ENCODE measurements at regions not wholly inside any gene's neighbourhood (a gene's known extent, or its start where the extent isn't known, plus 50 kb on each side); places are given as distances from the start of the nearest gene placed in this dataset.
"Not testable (repeated sequence)": the region's sequence is repeated elsewhere in the genome, so short reads cannot be mapped to it uniquely, and the experiment has no call there.

DNA sequence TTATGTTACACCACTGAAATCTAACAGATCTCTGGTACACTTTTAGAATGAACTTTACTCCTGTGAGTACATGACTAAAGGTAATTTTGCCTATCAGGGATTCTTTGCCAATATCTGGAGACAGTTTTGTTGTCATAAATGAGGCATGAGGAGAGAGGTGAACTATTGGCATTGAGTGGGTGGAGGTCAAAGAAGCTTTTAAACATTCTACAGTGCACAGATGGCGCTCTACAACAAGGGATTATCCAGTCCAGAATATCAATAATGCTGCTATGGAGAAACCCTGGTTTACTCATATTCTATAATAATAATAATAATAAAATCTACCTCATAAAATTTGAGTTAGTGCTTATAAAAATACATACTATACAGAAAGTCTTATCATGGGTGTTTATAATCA is 702.3 kb downstream of the SI start:
- no peak for DNase-seq (ENCODE audit: low read depth in 2 of 2)

- no peak for DNase-seq (ENCODE audit: low read depth in 2 of 2)
Observed at GRCh38 chr3:164375538-164375937, 702.8 kb downstream of the SI start.

GRCh38 chr3:164371681-164372080 is 706.6 kb downstream of the SI start:
- no peak for DNase-seq (ENCODE audit: low read depth in 2 of 2)

DNA sequence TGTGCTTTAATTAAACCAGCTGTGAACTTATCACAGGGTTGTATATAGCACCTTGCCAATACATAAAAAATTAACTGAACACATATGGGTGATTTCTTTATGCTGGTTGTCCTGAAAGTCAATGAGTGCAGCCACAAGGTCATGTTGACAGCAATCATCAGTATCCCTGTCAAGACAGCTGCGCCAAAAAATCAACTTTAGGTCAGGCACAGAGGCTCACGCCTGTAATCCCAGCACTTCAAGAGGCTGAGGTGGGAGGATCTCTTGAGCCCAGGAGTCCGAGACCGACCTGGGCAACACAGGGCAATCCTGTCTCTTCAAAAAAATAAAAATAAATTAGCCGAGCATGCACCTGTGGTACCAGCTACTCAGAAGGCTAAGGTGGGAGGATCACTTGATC is 707.3 kb downstream of the SI start:
- DNase-seq (ENCODE audit: low read depth in 2 of 2) = no peak

- no peak for DNase-seq (ENCODE audit: low read depth in 2 of 2)
Observed at GRCh38 chr3:164365242-164365641, 713.1 kb downstream of the SI start.

- no peak for DNase-seq (ENCODE audit: low read depth in 2 of 2)
Observed at GRCh38 chr3:164364111-164364510, 714.2 kb downstream of the SI start.

DNA sequence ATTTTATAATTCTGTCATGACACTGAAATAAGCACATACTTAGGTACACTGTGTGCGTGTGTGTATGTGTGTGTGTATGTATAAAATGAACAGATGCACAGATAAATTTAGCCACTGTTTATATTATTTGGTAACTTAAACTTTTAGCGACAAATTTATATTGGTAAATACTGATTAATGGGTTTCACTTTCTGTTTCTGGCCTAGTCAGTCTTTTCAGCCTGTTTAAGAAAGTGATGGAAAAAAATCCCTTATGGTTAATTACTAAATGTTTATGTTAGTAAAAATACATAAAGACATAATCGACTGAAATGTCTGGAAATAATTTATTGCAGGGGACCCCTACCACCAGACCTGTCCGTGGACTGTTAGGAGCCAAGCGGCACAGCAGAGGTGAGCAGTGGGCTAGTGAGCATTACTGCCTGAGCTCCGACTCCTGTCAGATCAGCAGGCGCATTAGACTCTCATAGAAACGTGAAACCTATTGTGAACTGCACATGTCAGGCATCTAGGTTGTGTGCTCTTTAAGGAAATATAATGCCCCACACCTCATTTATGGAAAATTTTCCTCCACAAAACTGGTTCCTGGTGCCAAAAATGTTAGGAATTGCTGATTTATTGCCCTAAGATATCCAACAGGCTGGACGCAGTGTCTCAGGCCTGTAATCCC is 717.4 kb downstream of the SI start:
- DNase-seq (ENCODE audit: low read depth in 2 of 2) = no peak

GRCh38 chr3:164360078-164360578 is 718.2 kb downstream of the SI start:
- no peak for DNase-seq (ENCODE audit: low read depth in 2 of 2)

DNA sequence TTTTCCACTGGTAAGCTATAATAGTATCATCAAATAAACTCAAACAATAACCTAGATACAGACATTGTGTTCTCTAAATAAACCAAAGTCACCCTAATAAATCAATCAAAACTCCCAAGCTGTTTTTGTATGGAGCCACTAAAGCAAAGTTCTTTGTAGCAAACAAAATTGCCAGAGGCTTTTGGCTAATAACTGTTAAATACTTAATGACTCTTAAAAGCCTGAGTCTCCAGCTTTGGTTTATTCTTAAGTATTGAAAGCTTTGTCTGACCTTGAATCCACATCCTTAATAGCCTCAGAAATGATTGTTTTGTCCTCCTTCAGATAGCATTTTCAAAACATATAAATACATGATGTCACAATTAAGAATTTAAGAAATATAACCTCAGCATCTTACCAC is 725.3 kb downstream of the SI start:
- no peak for DNase-seq (ENCODE audit: low read depth in 2 of 2)

DNA sequence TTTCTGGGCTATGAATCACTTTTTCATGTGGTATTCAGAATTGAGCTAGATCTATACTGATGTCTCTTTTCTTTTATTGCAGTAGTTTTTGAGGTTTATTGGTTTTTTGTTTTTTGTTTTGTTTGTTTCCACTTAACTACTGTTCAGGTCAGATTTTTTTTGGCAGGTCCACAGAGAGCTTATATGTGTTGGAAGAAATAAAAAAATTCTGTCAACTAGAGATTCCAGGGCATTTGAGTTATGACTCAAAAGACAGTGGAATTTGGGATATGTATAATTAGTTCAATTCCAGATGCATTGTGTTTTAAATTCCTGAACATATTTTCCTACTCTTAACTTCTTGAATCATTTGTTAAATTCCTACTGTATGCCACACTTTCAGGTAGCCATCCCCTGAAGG is 727.2 kb downstream of the SI start:
- DNase-seq (ENCODE audit: low read depth in 2 of 2) = no peak

DNA sequence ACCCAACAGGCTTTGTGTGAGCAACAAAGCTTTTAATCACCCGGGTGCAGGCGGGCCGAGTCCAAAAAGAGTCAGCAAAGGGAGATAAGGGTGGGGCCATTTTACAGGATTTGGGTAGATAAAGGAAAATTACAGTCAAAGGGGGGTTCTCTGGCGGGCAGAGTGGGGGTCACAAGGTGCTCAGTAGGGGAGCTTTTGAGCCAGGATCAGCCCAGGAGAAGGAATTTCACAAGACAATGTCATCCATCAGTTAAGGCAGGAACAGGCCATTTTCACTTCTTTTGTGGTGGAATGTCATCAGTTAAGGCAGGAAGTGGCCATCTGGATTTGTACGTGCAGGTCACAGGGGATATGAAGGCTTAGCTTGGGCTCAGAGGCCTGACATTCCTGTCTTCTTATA is 736.1 kb downstream of the SI start:
- not testable (repeated sequence) for DNase-seq (ENCODE audit: low read depth in 2 of 2)

- no peak for DNase-seq (ENCODE audit: low read depth in 2 of 2)
Observed at GRCh38 chr3:164341086-164341485, 737.2 kb downstream of the SI start.

- DNase-seq (ENCODE audit: low read depth in 2 of 2) = no peak
Observed at GRCh38 chr3:164340273-164340672, 738.0 kb downstream of the SI start.

DNA sequence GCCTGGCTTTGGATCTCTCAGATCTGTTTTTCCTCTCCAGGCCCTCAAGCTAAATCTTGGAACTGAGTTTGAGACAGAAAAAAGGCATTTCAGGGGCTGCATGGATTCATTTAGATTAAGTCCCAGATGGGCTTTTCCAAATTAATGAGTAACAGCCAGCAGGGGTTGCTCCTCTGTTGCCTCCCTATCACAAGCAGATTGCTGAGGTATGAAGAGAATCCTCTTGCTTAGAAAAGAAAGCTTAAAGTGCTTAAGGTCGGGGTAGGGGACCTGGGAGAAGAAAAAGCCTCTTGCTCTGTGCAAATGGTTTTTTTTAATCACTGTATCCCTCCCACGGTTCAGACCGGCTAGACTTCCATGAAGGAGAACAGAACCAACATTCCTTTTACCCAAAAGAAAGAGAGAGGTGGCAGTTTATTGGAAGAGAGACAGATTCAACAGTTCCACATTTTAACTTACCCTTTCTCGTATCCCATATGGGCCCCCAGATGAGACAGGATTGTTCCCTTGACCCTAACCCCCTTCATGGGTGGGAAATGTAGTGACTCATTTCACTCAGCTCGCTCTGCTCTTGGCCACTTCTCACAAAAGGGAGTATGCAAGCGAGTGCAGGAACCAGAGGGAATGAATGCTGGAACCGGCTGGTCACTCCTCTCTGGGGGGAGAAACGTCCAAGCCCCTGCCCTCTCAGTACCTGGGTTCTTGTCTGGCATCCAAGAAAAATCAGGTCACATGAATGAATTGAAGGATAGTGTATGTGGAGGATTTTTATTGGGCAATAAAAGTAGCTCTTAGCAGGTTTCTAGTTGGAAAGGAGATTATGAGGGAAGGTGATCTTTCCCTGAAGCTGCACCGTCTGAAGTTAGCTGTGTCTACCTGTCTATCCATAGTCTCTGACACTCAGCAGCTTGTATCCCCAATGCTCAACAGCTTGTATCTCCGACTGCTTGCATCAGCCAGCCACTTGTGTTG is 745.2 kb downstream of the SI start:
- DNase-seq (ENCODE audit: low read depth in 2 of 2) = no peak

GRCh38 chr3:164326714-164327113 is 751.6 kb downstream of the SI start:
- no peak for DNase-seq (ENCODE audit: low read depth in 2 of 2)

- no peak for DNase-seq (ENCODE audit: low read depth in 2 of 2)
Observed at GRCh38 chr3:164320962-164321361, 757.3 kb downstream of the SI start.

GRCh38 chr3:164306042-164306441 is 772.3 kb downstream of the SI start:
- no peak for DNase-seq (ENCODE audit: low read depth in 2 of 2)

DNA sequence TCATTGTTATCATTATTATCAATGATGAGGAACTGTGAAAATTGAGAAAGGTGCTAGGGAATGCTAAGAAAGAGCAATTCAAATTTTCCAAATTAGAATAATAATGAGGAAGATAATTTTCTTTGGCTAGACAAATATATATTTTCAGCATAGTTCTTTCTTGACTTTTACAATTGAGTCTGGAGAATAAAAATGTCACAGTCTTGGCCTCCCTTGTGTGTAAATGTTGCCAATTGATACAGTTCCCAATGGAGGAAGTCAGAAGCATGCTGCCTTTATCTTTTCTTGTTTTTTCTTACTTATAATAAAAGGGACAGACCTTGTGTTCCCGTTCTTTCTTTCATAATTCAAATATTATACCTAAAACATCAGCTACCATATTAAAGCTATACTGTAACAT is 774.4 kb downstream of the SI start:
- DNase-seq (ENCODE audit: low read depth in 2 of 2) = no peak

- no peak for DNase-seq (ENCODE audit: low read depth in 2 of 2)
Observed at GRCh38 chr3:164302622-164303021, 775.7 kb downstream of the SI start.

DNA sequence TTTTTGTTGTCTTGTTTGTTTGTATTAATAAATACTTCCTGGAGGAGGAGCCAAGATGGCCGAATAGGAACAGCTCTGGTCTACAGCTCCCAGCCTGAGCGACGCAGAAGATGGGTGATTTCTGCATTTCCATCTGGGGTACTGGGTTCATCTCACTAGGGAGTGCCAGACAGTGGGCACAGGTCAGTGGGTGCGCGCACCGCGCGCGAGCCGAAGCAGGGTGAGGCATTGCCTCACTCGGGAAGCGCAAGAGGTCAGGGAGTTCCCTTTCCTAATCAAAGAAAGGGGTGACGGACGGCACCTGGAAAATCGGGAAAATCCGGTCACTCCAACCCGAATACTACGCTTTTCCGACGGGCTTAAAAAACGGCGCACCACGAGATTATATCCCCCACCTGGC is 786.8 kb downstream of the SI start:
- DNase-seq (ENCODE audit: low read depth in 2 of 2) = not testable (repeated sequence)

GRCh38 chr3:164278550-164278949 is 799.7 kb downstream of the SI start:
- DNase-seq (ENCODE audit: low read depth in 2 of 2) = no peak

GRCh38 chr3:164267053-164267452 is 811.2 kb downstream of the SI start:
- no peak for DNase-seq (ENCODE audit: low read depth in 2 of 2)

- no peak for DNase-seq (ENCODE audit: low read depth in 2 of 2)
Observed at GRCh38 chr3:164250923-164251322, 827.4 kb downstream of the SI start.

Measured in stimulated activated CD4-positive, alpha-beta T cell treated with anti-CD3 and anti-CD28 coated beads, Interleukin-12 subunit alpha, Interleukin-12 subunit beta, amount 100 ng/mL, for 24 hours (primary cell).